ENCODE measurements at regions not wholly inside any gene's neighbourhood (a gene's known extent, or its start where the extent isn't known, plus 50 kb on each side); places are given as distances from the start of the nearest gene placed in this dataset.
"Not testable (repeated sequence)": the region's sequence is repeated elsewhere in the genome, so short reads cannot be mapped to it uniquely, and the experiment has no call there.

DNA sequence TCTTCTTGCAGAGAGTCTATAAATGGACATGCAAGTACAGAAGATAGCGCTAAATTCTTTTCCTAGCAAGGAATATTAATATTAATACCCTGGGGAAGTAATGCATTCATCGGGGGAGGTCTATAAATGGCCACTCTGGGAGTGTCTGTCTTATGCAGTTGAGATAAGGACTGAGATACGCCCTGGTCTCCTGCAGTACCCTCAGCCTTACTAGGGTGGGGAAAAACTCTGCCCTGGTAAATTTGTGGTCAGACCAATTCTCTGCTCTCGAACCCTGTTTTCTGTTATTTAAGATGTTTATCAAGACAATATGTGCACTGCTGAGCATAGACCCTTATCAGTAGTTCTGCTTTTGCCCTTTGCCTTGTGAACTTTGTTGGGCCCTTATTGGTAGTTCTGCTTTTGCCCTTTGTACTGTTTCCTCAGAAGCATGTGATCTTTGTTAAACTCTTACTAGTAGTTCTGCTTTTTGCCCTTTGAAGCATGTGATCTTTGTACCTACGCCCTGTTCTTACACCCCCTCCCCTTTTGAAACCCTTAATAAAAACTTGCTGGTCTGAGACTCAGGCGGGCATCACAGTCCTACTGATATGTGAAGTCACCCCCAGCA is 1956.2 kb downstream of the PCDH9 start:
- DNase-seq: not testable (repeated sequence)

DNA sequence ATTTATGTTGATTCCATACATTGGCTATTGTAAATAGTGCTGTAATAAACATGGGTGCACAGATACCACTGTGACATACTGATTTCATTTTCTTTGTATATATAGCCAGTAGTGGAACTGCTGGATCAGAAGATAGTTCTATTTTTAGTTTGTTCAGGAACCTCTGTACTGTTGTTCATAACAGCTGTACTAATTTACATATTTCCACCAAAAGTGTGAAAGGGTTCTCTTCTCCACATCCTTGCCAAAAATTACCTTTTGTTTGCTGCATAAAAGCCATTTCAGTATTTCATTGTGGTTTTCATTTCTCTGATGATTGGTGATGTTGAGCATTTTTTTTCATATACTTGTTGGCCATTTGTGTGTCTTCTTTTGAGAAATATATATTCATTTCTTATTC is 1962.1 kb downstream of the PCDH9 start:
- DNase-seq: no peak

GRCh38 chr13:65265988-65266387 is 1964.1 kb downstream of the PCDH9 start:
- DNase-seq: no peak

- DNase-seq: no peak
Measured at GRCh38 chr13:65264066-65264465, 1966.1 kb downstream of the PCDH9 start.

DNA sequence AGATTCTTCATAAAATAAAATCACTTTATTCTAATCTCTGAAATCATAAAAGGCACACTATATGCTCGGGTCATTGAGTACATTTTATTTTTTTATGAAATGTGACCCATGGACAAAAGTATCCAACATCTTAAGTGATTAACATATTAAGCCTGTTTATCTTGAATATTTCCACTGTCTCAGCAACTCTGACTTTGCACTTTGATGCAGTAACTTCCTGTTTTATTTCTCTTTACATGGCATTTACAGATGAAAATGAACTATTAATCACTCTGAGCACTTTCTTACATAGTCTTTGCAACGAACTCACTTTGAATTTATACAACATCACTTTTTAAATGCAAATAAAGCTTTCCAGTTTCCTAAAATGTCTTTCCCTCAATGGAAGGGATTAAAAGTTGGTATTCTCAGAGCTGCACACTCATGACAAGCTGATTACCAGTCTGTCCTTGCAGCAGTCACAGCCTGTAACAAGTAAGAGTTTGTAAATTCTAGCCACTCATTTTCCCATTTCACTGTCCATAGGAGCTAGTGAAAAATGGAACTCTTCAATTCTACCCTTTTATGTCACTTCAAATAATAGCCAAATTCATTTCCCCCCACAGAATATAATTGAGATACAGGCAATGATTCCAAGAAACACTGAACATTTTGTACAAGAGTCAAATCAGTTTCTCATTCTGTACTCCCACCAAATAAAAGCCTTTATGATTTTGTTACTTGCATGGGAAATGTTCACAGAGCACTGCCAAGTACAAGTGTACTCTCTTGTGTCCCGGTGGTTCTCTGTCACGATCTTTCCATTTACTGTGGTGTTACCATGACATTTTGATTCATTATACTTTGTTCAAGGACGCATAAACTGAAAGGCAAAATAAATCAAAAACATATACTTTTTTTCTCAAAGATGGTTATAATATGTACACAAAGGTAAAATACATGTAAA is 1968.9 kb downstream of the PCDH9 start:
- no peak for DNase-seq

DNA sequence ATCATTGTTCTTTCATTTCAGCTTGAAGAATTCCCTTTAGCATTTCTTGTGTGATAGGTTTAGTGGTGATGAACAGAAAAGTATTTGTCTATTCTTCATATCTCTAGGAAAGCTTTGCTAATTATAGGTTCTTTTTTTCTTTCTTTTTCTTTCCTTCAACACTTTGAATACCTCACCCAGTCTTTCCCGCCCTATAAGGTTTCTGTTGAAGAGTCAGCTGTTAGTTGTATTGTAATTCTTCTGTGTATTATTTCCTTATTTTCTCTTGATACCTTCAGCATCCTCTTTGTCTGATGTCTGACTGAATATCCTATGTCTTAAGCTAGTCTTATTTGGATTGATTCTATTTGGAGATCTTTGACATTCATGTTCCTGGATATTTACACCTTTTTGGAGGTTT is 1989.4 kb downstream of the PCDH9 start:
- DNase-seq: no peak

- no peak for DNase-seq
Measured at GRCh38 chr13:65236841-65237418, 1993.2 kb downstream of the PCDH9 start.

DNA sequence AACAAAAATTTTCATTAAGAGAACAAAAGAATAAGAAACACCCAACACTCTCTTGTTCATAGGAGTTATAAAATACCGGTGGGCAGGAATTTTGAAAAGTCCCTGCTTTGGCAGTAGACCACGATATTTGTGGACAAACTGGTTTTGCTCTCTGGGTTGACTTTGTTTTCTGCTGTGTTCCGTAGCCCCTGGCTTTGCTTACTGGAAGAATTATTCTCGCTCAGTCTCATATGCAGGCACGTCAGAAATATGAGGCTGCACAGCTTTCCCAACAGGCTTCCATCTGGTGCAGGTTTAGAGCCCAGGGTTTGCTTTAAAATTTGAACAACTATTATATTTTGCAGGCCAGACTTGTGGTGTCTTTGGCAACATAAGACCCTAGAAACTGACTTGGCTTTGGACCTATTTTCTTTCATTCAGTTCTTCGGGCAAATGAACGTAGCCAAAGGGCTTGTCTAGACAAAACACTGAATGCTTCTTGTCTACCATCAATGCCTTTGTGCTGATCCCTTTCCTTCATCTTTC is 2012.6 kb downstream of the PCDH9 start:
- no peak for DNase-seq

DNA sequence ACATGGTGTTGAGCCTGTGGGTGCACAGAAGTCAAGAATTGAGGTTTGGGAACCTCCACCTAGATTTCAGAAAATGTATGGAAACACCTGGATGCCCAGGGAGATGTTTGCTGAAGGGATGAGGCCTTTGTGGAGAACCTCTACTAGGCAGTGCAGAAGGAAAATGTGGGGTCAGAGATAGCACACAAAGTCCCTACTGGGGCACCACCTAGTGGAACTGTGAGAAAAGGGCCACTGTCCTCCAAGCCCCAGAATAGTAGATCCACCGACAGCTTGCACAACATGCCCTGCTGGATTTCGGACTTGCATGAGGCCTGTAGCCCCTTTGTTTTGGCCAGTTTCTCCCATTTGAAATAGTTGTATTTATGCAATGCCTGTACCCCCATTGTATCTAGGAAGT is 2027.3 kb downstream of the PCDH9 start:
- DNase-seq: not testable (repeated sequence)

- no peak for DNase-seq
Measured at GRCh38 chr13:65188721-65189120, 2041.4 kb downstream of the PCDH9 start.

GRCh38 chr13:65168026-65168425 is 2062.1 kb downstream of the PCDH9 start:
- DNase-seq: no peak

DNA sequence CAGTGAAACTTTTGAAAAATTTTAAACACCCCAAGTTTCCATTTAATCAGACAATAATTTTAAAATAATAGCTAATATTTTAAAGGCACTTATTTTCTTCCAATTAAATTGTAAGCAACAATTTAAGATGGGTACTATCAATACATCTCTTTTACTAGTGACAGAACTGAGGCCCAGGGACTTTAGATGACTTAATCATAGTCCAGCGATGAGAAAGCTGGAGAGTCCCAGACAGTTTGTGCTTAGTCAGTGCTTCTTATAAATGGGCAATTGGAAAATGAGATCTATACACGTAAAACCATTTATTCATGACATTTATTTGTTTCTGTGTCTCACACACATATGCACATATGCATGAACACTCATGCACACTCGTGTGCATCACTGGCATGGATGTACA is 2063.5 kb downstream of the PCDH9 start:
- DNase-seq: no peak

DNA sequence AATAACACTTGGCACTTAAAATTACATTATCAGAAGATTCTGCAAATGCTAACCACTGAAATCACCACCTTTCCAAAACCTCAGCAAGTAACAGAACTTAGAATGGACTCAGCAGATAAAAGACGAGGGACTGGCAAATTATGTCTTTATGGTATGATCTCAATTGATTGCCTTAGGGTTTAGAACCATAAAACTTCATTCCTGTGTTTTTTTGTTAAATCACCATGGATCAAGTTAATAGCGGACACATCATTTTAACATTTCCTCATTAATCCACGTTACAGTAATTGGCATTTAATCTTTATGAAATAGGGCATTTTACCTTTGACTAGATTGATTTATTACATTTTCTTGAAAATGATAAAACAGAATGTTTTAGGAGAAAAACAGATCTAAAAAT is 2070.3 kb downstream of the PCDH9 start:
- DNase-seq: no peak

DNA sequence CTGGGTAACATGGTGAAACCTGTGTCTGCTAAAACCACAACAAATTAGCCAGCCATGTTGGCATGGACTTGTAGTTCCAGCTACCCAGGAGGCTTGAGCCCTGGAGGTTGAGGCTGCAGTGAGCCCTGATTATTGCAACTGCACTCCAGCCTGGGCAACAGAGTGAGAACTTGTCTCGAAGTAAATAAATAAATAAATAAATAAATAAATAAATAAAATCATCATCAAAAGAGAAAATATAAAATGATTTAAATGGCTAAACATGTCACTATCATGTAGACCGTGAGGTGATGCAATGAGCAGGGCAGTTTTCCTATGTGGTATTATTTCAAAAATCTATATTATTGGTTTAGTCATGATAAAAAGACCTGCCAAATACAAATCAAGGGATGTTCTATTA is 2074.3 kb downstream of the PCDH9 start:
- no peak for DNase-seq

- DNase-seq: no peak
Measured at GRCh38 chr13:65154661-65155447, 2075.3 kb downstream of the PCDH9 start.

DNA sequence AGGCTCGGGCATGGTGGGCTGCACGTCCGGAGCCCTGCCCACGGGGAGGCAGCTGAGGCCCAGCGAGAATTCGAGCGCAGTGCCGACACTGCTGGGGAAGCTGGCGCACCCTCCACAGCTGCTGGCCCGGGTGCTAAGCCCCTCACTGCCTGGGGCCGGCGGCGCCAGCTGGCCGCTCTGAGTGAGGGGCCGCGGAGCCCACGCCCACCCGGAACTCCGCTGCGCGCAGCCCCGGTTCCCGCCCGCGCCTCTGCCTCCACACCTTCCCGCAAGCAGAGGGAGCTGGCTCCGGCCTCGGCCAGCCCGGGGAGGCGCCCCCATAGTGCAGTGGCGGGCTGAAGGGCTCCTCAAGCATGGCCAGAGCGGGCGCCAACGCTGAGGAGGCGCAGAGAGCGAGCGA is 2080.4 kb downstream of the PCDH9 start:
- no peak for DNase-seq

- no peak for DNase-seq
Measured at GRCh38 chr13:65143920-65144319, 2086.2 kb downstream of the PCDH9 start.

GRCh38 chr13:65133094-65133493 is 2097.0 kb downstream of the PCDH9 start:
- DNase-seq: no peak

DNA sequence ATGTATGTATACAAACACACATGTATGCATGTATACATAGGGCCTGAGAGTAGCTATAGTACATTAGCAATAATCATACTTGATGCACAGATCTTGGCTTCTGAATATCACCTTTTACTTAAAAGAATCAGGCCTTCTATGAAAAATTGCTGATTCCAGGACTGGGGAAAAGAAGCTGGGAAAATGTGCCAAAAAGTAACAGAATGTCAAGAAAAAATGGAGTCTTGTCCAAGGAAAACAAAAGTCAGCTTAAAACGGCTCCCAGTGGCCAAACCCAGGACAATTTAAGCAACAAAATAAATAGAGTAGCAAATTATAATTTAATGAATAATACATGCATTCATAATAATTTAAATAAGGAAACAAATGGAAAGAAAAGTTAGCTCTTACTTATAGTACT is 2104.9 kb downstream of the PCDH9 start:
- no peak for DNase-seq

GRCh38 chr13:65112531-65112941 is 2117.6 kb downstream of the PCDH9 start:
- DNase-seq: no peak

GRCh38 chr13:65112123-65112522 is 2118.0 kb downstream of the PCDH9 start:
- no peak for DNase-seq

DNA sequence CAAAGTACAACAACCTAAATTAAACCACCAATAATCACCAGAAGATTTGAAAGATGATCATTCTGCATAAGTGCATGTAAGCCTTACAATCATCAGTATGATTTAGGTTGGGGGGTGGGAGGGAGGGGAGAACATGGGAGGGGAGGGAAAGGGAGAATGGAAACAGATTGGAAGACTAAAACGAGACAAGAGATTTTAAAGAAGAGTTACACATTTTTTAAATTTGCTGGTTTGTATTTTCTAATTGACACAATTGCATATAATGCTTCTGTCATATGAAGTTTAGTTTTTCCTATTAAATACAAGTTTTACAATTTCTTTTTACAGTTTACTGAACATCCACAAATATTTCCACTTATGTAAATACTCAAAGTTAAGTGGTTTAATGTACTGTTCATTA is 2118.9 kb downstream of the PCDH9 start:
- DNase-seq: no peak

DNA sequence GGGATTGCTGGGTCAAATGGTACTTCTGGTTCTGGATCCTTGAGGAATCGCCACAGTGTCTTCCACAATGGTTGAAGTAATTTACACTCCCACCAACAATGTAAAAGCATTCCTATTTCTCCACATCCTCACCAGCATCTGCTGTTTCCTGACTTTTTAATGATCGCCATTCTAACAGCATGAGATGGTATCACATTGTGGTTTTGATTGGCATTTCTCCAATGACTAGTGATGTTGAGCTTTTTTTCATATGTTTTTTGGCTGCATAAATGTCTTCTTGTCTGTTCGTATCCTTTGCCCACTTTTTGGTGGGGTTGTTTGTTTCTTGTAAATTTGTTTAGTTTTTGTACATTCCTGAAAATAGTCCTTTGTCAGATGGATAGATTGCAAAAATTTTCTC is 2125.7 kb downstream of the PCDH9 start:
- not testable (repeated sequence) for DNase-seq

Data from NCI-H1694 treated with DMSO at 0.1 percent for 48 hours (cell line).